AG20443 (cell line): ENCODE measurements at regions not wholly inside any gene's neighbourhood (a gene's known extent, or its start where the extent isn't known, plus 50 kb on each side); places are given as distances from the start of the nearest gene placed in this dataset.

Experiments used
- DNase-seq: peaks from one replicate; pipeline ENCODE4 v3.0.0; 2012; ENCODE audit warnings: low spot score, mixed read lengths

DNA sequence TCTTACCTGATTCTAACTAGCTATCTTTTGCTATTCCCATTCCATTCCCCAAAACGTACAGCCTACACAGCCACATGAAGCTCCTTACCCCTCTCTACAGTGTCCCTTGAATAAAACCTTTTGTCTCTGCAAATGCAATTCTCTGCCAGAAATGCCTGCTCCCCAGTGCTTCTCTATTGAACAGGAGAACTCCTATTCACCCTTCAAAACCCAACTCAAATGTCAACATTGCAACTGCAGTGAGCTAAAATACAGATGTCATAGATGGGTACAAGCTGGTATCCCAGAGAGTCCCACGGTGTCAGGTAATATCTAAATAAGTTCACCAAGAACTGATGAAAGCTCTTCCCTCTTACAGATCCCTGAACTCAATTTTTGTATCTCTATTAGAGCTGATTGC, 421.7 kb downstream of the INSC start:
- no peak for DNase-seq

DNA sequence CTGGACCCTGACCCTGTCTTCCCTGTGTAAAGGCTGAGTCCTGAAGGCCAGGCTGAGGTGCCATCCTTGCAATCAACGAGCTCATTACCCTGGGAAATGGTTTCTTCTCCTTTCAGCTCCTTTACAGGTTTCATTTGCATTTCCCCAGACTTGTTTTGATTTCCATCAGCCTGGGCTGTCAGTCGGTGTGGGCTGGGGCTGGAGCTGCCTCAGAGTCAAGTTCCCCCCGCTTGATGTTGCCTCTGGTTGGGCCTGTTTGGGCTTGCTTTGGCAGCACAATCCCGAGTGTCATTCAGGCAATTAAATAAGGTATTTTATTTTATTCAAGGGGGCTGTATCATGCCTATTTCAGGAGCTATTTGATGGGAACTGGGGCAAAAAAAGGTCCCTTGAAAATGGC, 424.9 kb downstream of the INSC start:
- no peak for DNase-seq

DNA sequence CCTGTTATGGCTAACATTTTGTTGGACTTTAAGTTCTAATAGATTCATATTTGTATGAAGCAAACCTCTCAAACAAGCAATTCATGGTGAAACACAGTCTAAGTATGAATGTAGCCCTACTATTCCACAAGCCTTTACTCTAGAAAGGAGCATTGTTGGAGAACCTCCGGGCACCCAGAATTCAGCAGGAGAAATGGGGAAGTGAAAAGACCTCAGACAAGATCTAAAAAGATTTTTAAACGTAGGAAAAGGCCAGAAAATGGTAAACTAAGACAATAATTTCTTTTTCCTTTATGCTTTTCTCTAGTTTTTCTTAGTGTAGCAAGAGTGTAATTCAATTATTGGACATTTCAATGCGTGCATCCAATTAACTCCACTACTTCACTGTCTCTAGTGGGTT, 426.4 kb downstream of the INSC start:
- DNase-seq = no peak

DNA sequence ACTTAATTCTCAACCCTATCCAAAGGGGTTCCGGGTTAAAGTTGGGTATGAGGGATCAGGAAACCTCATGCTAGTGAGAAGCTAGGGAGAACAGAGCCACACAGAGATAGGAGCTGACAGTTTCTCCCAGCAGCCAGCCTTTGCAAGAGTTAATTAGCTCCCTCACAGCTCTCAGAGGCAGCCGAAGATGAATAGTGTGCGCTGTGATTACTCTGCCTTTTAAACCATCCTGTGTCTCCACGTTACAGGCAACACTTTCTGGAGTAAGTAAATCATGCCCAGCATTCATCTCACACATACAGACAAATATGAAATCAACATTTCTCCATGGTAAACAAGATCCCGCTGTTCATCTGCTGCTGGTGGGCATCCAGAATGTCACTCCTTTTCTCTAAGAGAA, 429.6 kb downstream of the INSC start:
- no peak for DNase-seq

DNA sequence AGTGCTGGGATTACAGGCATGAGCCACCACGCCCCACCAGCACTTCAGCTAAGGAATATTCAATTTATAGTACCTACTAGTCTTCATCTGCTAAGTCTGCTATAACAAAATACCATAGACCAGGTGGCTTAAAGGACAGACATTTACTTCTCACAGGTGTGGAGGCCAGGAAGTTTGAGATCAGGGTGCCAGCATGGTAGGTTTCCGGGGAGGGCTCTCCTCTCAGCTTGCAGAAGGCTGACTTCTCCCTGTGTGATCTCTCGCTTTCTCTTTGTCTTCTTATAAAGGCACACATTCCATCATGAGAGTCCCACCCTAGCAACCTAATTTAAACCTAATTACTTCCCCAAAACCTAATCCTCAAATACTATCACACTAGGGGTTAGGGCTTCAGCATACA, 433.0 kb downstream of the INSC start:
- no peak for DNase-seq

DNA sequence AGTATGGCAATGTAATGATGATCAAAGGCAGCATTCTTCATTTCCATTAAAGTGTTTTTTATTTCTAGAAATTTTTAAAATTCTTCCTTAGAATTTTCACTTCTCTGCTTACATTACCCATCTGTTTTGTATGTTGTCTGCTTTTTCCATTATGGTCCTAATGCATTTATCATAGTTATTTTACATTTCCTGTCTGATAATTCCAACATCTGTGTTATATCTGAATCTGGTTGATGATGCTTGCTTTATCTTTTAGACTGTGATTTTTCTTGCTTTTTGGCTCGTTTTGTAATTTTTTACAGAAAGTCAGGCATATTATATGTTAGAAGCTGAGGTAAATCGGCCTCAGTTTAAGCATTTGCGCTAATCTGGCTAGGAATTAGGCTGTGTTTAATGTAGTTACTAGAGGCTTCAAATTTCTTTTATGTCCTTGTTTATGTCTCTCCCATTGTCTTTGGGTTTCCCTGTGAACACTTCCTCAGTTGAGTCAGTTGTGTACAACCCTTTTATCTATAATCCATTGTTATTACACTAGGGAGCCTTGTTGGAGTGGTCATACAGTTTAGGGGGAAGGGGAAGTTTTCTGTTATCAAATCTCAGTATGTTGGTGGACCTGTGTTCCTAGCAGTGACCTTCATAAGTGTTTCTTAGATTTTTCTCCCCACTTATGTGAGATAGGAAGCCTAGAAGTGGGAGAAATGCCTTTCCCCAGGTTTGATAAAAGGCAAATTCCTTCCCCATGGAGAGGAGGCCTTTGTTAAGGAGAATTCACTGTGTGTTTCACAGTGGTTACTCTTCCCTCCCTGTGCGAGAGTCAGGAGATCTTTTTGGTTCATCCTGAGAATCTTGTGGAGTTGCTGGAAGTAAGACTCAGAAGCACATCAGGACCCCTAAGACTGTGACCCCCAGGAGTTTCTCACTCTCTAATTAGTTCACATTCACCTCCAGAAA, 437.5 kb downstream of the INSC start:
- DNase-seq = no peak

DNA sequence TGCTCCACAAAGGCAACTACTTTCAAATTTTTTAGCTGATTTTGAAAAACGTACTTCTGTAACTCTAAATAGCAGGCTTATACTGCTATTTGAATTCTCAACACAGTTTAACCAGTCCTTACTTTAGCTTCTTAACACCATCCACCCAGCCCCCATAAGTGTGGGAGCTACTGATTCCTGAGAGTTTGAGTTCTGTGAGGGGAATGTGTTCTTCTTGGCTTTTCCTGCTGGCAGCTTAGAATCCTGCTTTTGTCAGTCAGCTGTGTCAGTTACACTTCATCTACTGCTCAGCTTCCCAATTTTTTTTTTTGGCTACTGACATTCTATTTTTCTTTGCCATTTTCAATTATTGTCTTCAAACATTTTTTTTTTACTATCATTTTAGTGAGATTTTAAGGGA, 440.4 kb downstream of the INSC start:
- no peak for DNase-seq

DNA sequence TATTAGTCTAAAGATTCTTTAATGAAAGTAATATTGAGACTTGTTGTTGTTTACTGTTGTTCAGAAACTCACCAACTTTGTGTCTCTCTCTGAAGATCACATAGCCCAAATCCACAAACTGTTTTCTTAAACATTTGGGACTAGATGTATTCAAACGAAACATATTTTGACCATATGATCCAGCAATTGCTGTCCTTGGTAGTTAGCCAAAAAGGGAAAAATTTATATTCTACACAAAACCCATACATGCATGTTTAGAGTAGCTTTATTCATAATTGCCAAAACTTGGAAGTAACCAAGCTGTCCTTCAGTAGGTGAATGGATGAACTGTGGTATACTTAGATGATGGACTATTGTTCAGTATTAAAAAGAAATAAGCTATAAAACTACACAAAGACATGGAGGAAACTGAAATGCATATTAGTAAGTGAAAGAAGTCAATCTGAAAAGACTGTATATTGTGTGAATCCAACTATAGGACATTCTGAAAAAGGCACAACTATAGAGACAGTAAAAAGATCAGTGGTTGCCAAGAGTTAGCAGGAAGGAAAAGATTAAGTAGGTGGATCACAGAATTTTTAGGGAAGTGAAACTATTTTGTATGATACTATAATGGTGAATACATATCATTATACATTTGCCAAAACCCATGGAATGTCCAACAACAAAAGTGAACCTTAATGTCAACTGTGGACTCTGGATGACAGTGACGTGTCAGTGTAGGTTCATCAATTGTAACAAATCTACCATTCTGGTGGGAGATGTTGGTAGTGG, 442.9 kb downstream of the INSC start:
- no peak for DNase-seq

DNA sequence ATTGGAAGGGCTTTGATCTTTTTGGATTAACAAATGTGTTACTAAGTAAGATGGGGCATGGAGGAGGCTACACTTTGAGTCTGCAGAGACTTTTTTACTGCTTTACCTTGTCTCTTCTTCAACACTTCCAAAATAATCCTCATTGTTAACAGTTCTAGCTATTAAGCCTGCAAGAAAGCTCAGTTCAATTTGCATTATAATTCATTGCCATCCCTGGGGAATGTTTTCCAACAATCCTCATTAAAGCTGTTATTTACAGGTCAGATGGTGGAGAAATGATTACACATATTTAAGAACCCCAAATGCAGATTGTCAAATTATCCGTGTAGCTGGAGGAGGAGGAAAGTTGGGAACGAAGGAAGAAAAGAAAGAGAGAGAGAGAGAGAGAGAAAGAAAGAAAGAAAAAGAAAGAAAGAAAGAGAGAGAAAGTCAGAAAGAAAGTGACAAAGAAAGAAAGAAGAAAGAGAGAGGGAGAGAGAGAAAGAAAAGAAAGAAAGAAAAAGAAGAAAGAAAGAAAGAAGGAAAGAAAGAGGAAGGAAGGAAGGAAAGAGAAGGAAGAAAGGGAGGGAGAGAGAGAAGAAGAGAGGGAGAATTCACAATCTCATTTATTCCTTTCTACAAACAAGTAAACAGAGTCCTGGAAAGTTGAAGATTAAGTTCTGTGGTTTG, 443.9 kb downstream of the INSC start:
- DNase-seq = no peak

DNA sequence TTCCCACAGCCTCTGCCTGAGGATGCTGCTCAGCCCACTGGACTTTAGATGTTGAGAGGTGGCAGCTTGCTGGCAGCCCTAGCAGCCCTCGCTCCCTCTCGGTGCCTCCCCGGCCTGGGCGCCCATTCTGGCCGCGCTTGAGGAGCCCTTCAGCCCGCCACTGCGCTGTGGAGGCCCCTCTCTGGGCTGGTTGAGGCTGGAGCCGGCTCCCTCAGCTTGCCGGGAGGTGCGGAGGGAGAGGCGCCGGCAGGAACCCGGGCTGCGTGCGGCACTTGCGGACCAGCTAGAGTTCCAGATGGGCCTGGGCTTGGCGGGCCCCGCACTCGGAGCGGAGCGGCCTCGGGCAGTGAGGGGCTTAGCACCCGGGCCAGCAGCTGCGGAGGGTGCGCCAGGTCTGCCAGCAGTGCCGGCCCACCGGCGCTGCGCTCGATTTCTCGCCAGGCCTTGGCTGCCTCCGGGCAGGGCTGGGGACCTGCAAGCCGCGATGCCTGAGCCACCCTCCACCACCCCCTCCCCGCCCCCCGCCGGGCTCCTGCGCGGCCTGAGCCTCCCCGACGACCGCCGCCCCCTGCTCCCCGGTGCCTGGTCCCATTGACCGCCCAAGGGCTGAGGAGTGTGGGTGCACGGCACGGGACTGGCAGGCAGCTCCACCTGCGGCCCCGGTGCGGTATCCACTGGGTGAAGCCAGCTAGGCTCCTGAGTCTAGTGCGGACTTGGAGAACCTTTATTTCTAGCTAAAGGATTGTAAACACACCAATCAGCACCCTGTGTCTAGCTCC, 446.2 kb downstream of the INSC start:
- DNase-seq = no peak

DNA sequence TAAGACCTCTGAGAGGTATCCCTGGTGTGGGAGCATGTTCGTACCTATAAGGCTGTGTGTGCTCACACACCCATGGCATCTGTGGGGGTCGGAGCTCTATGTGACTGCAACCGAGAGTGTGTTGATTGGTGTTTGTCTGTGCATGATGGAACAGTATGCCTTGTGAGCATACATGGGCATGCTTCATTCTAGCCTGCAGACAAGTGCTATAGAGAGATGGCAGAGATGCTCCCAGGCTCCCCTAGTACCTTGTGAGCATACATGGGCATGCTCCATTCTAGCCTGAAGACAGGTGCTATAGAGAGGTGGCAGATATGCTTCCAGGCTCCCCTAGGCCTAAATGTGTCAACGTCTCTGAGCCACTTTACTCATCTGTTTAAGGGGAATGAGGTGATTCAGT, 447.5 kb downstream of the INSC start:
- no peak for DNase-seq

DNA sequence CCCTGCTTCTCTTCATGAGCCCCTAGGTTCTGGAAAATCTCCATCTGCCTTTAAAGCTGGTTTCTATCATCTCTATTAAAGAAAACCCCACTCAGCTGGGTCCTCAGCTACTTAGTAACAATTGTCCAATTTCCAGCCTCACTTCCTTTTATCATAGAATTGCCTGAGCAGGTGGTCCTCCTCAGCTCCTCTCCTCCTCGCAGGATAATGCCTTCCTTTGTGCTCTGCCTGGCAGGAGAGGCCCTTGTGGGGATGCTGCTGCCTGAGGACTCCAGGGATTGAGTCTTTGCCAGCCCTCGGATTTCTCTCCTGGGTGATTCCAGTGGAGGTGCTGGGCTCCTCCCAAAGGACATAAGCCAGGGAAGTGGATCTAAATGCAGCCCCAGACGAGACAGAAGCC, 448.3 kb downstream of the INSC start:
- DNase-seq = no peak

DNA sequence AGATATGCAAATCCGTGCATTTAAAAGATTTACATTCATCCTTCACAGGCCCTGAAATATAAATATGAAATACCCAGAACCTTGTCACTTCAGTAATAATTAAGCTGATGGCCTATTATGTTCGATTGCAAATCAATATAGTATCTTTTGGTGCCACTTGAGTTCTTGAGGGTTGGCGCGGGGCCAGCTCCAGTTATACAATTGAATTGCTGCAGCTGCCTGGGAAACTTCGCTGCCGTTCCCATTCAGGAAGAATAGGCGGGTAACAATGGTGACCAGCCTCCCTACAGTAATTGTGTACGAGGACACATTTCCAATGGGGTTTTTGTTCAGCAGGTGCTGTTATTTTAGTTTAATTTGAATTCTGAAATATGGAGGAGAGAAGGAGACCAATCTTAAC, 451.2 kb downstream of the INSC start:
- no peak for DNase-seq

DNA sequence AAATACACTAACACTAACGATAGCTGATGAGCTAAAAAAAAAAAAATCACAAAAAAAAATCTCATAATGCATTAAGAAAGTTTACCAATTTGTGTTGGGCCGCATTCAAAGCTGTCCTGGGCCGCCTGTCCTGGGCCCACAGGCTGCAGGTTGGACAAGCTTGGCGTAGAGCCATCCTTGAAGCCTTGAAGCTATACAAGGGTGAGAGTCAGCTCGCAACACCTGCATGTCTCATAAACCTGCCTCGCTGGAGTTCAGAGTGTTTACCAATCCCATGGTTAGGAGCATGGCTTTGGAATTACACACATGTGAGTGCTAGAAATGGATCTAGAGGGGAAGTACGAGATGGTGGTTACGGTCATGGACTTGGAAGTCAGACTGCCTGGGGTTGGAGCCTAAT, 453.7 kb downstream of the INSC start:
- DNase-seq = no peak

DNA sequence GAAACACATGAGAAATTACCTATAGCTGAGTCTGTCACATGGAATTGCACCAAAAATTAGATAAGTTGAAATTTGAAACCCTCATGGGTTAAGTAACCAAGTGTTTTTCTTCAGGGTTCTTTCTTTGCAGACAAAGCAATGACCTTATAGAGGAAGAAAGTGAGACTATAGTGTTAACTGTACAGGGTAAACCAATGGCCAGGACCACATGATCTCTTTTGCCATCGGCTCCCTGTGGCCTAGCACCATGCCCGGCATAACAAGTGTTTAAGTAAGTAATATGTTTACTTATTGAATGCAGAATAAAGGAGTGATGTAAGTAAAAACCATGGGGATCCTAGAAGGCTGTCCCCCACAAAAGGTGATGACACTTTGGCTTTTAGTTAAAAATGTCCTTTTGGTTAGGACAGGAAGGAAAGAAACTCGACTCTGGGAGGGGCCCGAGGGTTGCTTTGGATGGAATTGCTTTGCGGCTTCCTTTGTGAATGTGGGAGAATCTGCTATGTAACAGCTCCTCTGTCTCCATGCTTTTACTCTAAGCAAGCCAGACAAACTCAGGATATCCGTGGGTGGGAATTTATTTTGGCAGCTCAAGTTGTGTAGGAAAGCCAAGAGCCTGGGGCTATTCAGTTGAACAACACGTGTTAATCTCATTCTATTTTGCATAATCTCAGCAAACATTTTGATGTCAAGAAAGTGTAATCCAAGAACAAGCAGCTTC, 454.7 kb downstream of the INSC start:
- DNase-seq = no peak

DNA sequence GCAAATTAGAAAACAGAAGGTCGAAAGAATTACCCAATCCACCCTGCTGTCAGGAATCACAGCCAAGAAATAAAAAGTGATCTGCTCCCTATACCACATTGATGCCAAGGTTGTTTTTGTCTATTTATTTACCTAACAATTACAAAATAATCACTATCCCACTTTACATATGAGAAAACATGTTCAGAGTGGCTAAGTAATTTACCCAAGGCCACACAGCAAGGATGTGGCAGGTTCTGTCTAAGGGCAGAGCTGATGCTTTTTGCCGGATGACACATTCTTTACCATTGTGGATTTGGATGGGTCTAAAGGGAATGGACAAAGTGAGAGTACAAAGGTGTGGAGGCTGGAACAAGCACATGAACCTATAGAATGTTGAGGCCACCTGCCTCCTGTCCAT, 460.7 kb downstream of the INSC start:
- no peak for DNase-seq

DNA sequence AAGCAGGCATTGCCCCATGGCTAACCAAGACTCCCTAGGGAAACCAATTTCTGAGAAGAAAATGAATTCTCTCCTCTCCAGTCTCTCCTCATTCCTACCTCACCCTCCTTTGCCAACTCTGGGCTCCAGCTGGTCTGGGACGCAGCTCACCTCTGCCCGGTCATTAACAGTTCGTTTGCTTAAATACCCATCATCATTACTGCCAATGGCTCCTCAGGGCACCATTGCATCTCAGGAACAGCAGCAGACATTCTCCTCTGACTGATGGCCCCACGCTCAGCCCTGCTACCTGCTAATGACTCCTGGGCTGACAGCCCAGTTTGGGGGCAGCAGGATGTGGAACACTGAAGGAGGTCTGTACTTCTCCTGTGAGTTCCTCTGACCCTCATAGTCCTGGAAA, 462.0 kb downstream of the INSC start:
- no peak for DNase-seq

DNA sequence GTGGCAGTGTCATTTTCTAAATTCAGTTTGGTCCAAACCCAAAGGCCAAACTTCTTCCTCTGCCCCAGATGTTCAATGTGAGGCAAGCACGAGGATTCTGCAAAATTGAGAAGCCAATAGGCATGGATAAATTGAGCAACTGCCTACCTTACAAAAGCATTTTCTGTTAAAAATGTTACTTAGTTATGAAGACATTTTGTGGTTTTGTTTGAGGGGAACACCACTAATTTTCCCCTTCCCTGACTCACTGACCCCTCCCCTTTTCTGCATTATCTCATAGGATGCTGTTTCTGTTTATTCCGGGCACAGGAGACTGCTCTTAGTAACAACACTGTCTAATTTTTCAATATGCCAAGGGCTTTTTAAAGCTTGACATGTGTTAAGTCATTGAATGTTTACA, 462.8 kb downstream of the INSC start:
- no peak for DNase-seq

DNA sequence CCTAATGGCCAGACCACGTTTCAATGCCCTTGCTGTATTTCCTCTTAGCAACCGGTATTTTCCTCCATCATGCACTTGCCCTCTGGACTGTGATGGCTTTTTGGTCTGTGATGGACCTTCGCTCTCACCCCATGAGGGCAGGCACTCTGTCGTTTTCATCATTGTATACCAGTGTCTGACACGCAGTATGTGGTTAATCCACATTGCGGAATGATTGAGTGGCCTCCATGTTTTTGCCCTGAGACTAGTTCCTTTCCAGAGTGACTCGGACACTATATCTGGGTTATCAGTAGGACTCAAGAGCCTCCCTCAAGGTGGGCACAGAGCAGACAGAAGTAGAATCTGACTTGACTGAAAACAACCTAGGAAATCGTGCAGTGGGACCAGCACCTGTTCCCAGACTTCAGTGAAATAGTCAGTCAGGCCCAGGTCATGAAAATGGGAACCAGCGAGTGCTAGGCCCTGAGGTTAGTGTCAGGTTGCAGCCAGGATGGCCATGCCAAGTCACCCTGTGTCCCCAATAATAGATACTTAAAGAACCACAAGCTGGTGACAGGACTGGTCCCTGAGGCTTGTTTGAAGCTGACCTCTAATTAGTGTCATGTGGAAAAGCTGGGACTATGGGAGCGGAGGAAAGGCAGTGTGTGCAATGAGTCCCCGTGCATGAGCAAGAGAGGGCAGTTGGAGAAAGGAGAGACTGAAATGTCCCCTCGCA, 464.7 kb downstream of the INSC start:
- no peak for DNase-seq

DNA sequence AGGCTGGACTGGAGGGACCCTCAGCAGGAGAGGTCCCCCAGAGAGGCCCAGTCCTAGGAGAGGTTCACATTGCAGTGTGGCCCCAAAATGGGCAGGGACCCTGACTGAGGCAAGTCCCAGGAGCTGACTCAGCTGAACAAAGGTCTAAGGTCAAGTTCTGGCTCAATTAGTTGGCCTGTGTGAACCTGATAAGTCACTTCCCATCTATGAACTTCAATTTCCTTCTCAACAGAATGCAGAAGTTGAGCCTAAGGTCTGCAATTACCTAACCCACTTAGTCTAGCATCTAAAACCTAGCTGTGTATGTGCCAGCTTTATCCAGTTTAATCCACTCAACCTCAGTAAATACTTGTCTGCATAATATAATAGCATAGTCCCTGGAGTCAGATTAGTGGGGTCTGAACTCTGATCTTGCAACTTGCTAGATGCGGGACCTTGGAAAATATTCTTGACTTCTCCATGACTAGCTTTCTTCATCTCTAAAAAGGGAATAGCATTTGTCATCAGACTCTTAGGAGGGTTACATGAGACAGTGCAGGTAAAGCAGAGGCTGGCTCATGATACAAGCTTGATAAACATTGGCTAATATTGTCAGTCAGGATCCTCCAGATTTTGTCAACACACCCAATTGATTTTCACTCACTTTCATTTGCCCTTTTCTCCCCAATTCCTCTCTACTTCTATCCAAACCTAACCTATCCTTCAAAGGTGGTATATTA, 465.5 kb downstream of the INSC start:
- DNase-seq = no peak
